WTC11 (cell line): ENCODE measurements at regions not wholly inside any gene's neighbourhood (a gene's known extent, or its start where the extent isn't known, plus 50 kb on each side); places are given as distances from the start of the nearest gene placed in this dataset.

ENCODE experiments used
- CREB1 ChIP-seq: sonication (generic); formaldehyde crosslinking; IDR thresholded peaks from 2 replicates; pipeline ENCODE4 v1.8.0; 2023; ENCODE audit warnings: mild to moderate bottlenecking, missing genetic modification reagents
- ZNF121 ChIP-seq: sonication (generic); formaldehyde crosslinking; IDR thresholded peaks from 2 replicates; pipeline ENCODE4 v1.8.0; 2023; ENCODE audit warnings: missing genetic modification reagents

- TF ChIP-seq CREB1 (CRISPR knock-in tag) (no peak), ZNF121 (CRISPR knock-in tag) (no peak)
These were observed 182.5 kb downstream of the PSAT1 start for GRCh38 chr9:78479441-78479840.
